Transverse colon (tissue), 4 donors: ENCODE measurements at regions not wholly inside any gene's neighbourhood (a gene's known extent, or its start where the extent isn't known, plus 50 kb on each side); places are given as distances from the start of the nearest gene placed in this dataset.

ENCODE experiments used
- DNase-seq: peaks from one replicate; pipeline ENCODE4 v3.0.0-alpha.2; 2019
- H3K27ac ChIP-seq, 4 donors: fragments of 200-600 bp; sonication (generic); 2 replicates each; pipeline ENCODE4 v1.5.1; 2016 to 2018; ENCODE audit warnings: inconsistent platforms in 4 of 4
- H3K27me3 ChIP-seq: fragments of 200-600 bp; sonication (generic); 2 replicates; pipeline ENCODE4 v1.5.1; 2017; ENCODE audit warnings: inconsistent platforms
- H3K36me3 ChIP-seq, 4 donors: fragments of 200-600 bp; sonication (generic); 2 replicates each; pipeline ENCODE4 v1.5.1; 2017 to 2019; ENCODE audit warnings: inconsistent platforms in 4 of 4
- H3K4me1 ChIP-seq, 4 donors: fragments of 200-600 bp; sonication (generic); 2 replicates each; pipeline ENCODE4 v1.5.1; 2017 to 2020; ENCODE audit warnings: inconsistent platforms in 4 of 4
- H3K4me3 ChIP-seq, 4 donors: fragments of 200-600 bp; sonication (generic); 1 replicate in 1 of 4; 2 replicates in 3 of 4; pipeline versions ENCODE4 v1.5.1 to v1.6.1; 2017 to 2019; ENCODE audit warnings: inconsistent platforms in 4 of 4
- H3K9me3 ChIP-seq, 2 donors: fragments of 200-600 bp; sonication (generic); 2 replicates each; pipeline ENCODE4 v1.5.1; 2017 to 2019; ENCODE audit warnings: inconsistent platforms in 2 of 2
- CTCF ChIP-seq, 5 experiments: fragments of 200-600 bp in 3 of 5; fragments of 450-650 bp in 2 of 5; sonication (generic) in 3 of 5; IDR thresholded peaks; 1 replicate in 2 of 5; 2 replicates in 3 of 5; pipeline ENCODE4 v1.5.1; 2016 to 2017; ENCODE audit warnings: antibody characterized with exemption in 5 of 5, inconsistent platforms in 3 of 5, mild to moderate bottlenecking in 2 of 5, moderate library complexity in 1 of 5
- EP300 ChIP-seq: sonication (generic); formaldehyde crosslinking; IDR thresholded peaks from one replicate; pipeline ENCODE4 v1.6.1; 2017; ENCODE audit warnings: antibody characterized with exemption, low read depth
- POLR2A ChIP-seq: fragments of 450-650 bp; IDR thresholded peaks from one replicate; pipeline ENCODE4 v1.6.1; 2016; ENCODE audit warnings: antibody characterized with exemption, mild to moderate bottlenecking, moderate library complexity
- POLR2AphosphoS5 ChIP-seq, 3 donors: sonication (generic); formaldehyde crosslinking; IDR thresholded peaks; one replicate each; pipeline ENCODE4 v1.6.1; 2016; ENCODE audit warnings: antibody characterized with exemption in 3 of 3
- WGBS, 2 donors: methylation state at CpG; one replicate each; pipeline ENCODE4 v1.1.5; 2018; ENCODE audit warnings: low coverage in 1 of 2; 5-methylcytosine and 5-hydroxymethylcytosine counted together
- in situ Hi-C, 4 donors: fragments of 200-750 bp; cut with MboI; loops; one replicate each; pipeline versions ENCODE4 v1.15.0 to v1.15.1; 2017; ENCODE audit warnings: low sequenced_read_pairs in 3 of 4, low pct_ligation_motif_present in 1 of 4, low pct_unique_long_range_greater_than_20kb in 1 of 4
- intact Hi-C: fragments of 100-400 bp; cut with DNase I; formaldehyde crosslinking; loops from one replicate; pipeline ENCODE4 v1.15.1; 2023; ENCODE audit warnings: low total_unique reads

GRCh38 chr4:3838437-3839380 is 72.5 kb downstream of the ADRA2C start:
- H3K4me3 ChIP-seq: no peak overlapping the region
- H3K27me3 ChIP-seq: peaks cover 24% of the 10 kb centered on the region
- in situ Hi-C loops: no loop called here
- intact Hi-C loops: no loop called here
- WGBS, 2 donors: 80% methylated on average over 6 of the region's 6 CpGs; no CpG with 5 or more reads in 1 of the 2 donors
- H3K9me3 ChIP-seq: no peaks in the 10 kb centered on the region
- H3K4me1 ChIP-seq: no peaks in the 10 kb centered on the region
- no peak overlapping the region for H3K27ac ChIP-seq
- DNase-seq: no peak
- H3K36me3 ChIP-seq: no peaks in the 10 kb centered on the region
- TF ChIP-seq CTCF (IDR thresholded peaks at IDR 0.05): no peak

- DNase-seq: no peak
- TF ChIP-seq POLR2AphosphoS5 (IDR thresholded peaks at IDR 0.05): no peak
- TF ChIP-seq CTCF (IDR thresholded peaks at IDR 0.05): peak in 1 of 5 experiments; percentile 10
- Histone ChIP-seq H3K27me3 (no peaks in the 10 kb centered on the region), H3K27ac (no peak overlapping the region), H3K9me3 (no peaks in the 10 kb centered on the region), H3K4me1 (no peaks in the 10 kb centered on the region), H3K4me3 (no peak overlapping the region), H3K36me3 (no peaks in the 10 kb centered on the region)
- WGBS, 2 donors: 31 to 39% methylated on average over 6 to 8 of the region's 8 CpGs
- intact Hi-C loops (no loop called here), in situ Hi-C loops (no loop called here)
These were observed 79.0 kb downstream of the ADRA2C start for GRCh38 chr4:3845094-3845743.

- Histone ChIP-seq H3K36me3 (no peaks in the 10 kb centered on the region), H3K27ac (no peak overlapping the region), H3K9me3 (no peaks in the 10 kb centered on the region), H3K4me1 (no peaks in the 10 kb centered on the region), H3K27me3 (no peaks in the 10 kb centered on the region), H3K4me3 (no peak overlapping the region)
- WGBS, 2 donors: 60 to 79% methylated on average over 1 to 9 of the region's 9 CpGs
- TF ChIP-seq EP300: no peak
- TF ChIP-seq POLR2A: no peak
- TF ChIP-seq CTCF (IDR thresholded peaks at IDR 0.05): no peak
- no peak for TF ChIP-seq POLR2AphosphoS5 (IDR thresholded peaks at IDR 0.05)
- in situ Hi-C loops: no loop called here
- intact Hi-C loops: no loop called here
- DNase-seq: no peak
These were observed 79.7 kb downstream of the ADRA2C start for GRCh38 chr4:3845744-3846429.

GRCh38 chr4:3847211-3847940 is 81.2 kb downstream of the ADRA2C start:
- Histone ChIP-seq H3K9me3 (no peaks in the 10 kb centered on the region), H3K4me1 (no peaks in the 10 kb centered on the region), H3K36me3 (no peaks in the 10 kb centered on the region), H3K4me3 (no peak overlapping the region), H3K27ac (no peak overlapping the region), H3K27me3 (no peaks in the 10 kb centered on the region)
- TF ChIP-seq EP300 (no peak), POLR2AphosphoS5 (IDR thresholded peaks at IDR 0.05) (no peak), CTCF (IDR thresholded peaks at IDR 0.05) (no peak), POLR2A (no peak)
- in situ Hi-C loops (no loop called here), intact Hi-C loops (no loop called here)
- no peak for DNase-seq
- 78% methylated on average over 11 of the region's 11 CpGs; no CpG with 5 or more reads in 1 of the 2 donors for WGBS, 2 donors
